ENCODE measurements at regions not wholly inside any gene's neighbourhood (a gene's known extent, or its start where the extent isn't known, plus 50 kb on each side); places are given as distances from the start of the nearest gene placed in this dataset.

DNA sequence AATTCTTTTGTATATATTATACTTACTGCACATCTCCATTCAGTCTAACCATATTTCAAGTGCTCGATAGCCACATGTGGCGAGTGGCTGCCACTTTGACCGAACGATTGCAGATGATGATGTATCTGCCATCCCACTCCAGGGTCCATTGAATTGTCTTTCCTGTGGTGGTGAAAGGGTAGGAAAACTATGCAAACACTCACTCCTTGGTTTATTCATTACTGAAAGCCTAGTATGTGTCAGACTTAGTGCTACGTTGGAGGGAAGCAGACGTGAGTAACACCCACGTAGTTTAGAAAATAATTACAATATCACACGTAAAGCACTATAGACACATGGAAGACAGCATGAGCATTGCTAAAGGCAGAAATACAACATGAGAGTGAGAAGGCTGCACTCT, 353.7 kb downstream of the CSNK1G3 start:
- intact Hi-C loops (cut with micrococcal nuclease; ENCODE audit: unreplicated experiment), result no loop called here
- Histone ChIP-seq H3K36me3 (replicated peaks in 1 of 2; ENCODE audit: control insufficient read depth in 1 of 2, insufficient read depth in 2 of 2, low read length in 2 of 2) (no peaks in the 10 kb centered on the region), H4K20me1 (ENCODE audit: insufficient read depth, low read length) (no peaks in the 10 kb centered on the region), H3K4me3 (replicated peaks in 1 of 3; ENCODE audit: insufficient read depth in 1 of 3, low read depth in 2 of 3, low read length in 3 of 3) (no peak overlapping the region), H3K27ac (ENCODE audit: extremely low read length, insufficient read depth, low read length) (no peak overlapping the region), H3K9ac (ENCODE audit: insufficient read depth, low read depth, low read length) (no peak overlapping the region), H3K4me1 (ENCODE audit: insufficient read depth, low read length) (no peaks in the 10 kb centered on the region), H3K4me2 (ENCODE audit: low read depth, low read length) (no peak overlapping the region), H3K79me2 (ENCODE audit: insufficient read depth, low read length) (no peaks in the 10 kb centered on the region), H2AFZ (ENCODE audit: low read length) (no peak overlapping the region), H3K27me3 (ENCODE audit: control insufficient read depth in 1 of 2, insufficient read depth in 2 of 2, low read length in 2 of 2) (no peaks in the 10 kb centered on the region), H3K9me3 (ENCODE audit: low read length) (no peaks in the 10 kb centered on the region)
- FAIRE-seq, result no peak
- in situ Hi-C loops (cut with HindIII; ENCODE audit: extremely low pct_ligation_motif_present, low pct_unique_long_range_greater_than_20kb), result no loop called here
- ATAC-seq, result no peak
- no TSS peak for BruUV-seq (replicated peaks)
- WGBS (ENCODE audit: low lambda C conversion rate), result 63% methylated on average over 8 of the region's 8 CpGs
- CTCF ChIA-PET (ENCODE audit: low intra/inter-chr PET ratio, low total read pairs), result no interaction called here
- no peak for DNase-seq (ENCODE audit: low spot score)
- POLR2A ChIA-PET, result no interaction called here
- no peak for TF ChIP-seq SOX13 (IDR thresholded peaks at IDR 0.05)
- no peak for TF ChIP-seq SOX13 (CRISPR knock-in tag; conservative IDR thresholded peaks at IDR 0.05 in 1 of 2, IDR thresholded peaks at IDR 0.05 in 1 of 2)
- no peak for TF ChIP-seq HMG20A (CRISPR knock-in tag; IDR thresholded peaks at IDR 0.05; ENCODE audit: borderline replicate concordance)
- no peak for TF ChIP-seq ZNF687 (CRISPR knock-in tag; IDR thresholded peaks at IDR 0.05)
- no peak for TF ChIP-seq NCOA5 (CRISPR knock-in tag; IDR thresholded peaks at IDR 0.05)
- TF ChIP-seq ZBTB46 (CRISPR knock-in tag; IDR thresholded peaks at IDR 0.05; ENCODE audit: borderline replicate concordance), result no peak
- no peak for TF ChIP-seq KMT2B (CRISPR knock-in tag; IDR thresholded peaks at IDR 0.05)
- no peak for TF ChIP-seq SMAD1 (CRISPR knock-in tag; IDR thresholded peaks at IDR 0.05; ENCODE audit: borderline replicate concordance, low read depth)
- no peak for TF ChIP-seq ZSCAN5A (CRISPR knock-in tag; IDR thresholded peaks at IDR 0.05; ENCODE audit: borderline replicate concordance)
- no peak for TF ChIP-seq NR3C1 (CRISPR knock-in tag; IDR thresholded peaks at IDR 0.05)
- no peak for TF ChIP-seq GPBP1L1 (CRISPR knock-in tag; IDR thresholded peaks at IDR 0.05)
- TF ChIP-seq, protein P1, sequence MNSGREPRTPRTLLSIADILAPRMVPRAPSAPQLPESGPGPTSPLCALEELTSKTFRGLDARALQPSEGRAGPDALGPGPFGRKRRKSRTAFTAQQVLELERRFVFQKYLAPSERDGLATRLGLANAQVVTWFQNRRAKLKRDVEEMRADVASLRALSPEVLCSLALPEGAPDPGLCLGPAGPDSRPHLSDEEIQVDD (CRISPR knock-in tag; IDR thresholded peaks at IDR 0.05; ENCODE audit: borderline replicate concordance), result no peak
- no peak for TF ChIP-seq ZNF414 (CRISPR knock-in tag; IDR thresholded peaks at IDR 0.05)
- no peak for TF ChIP-seq NFKBIZ (CRISPR knock-in tag; IDR thresholded peaks at IDR 0.05)
- TF ChIP-seq ZNF17 (CRISPR knock-in tag; IDR thresholded peaks at IDR 0.05), result no peak
- TF ChIP-seq ZNF431 (CRISPR knock-in tag; IDR thresholded peaks at IDR 0.05; ENCODE audit: borderline replicate concordance, low read depth), result no peak
